ENCODE measurements at regions not wholly inside any gene's neighbourhood (a gene's known extent, or its start where the extent isn't known, plus 50 kb on each side); places are given as distances from the start of the nearest gene placed in this dataset.

- no peak for DNase-seq (ENCODE audit: low read depth in 2 of 2)
These were observed 78.6 kb downstream of the ZIC5 start for GRCh38 chr13:99892866-99893504.

GRCh38 chr13:99892196-99892613 is 79.4 kb downstream of the ZIC5 start:
- DNase-seq (ENCODE audit: low read depth in 2 of 2) = no peak

- DNase-seq (ENCODE audit: low read depth in 2 of 2) = no peak
These were observed 84.9 kb downstream of the ZIC5 start for GRCh38 chr13:99886706-99887105.

- DNase-seq (ENCODE audit: low read depth in 2 of 2) = no peak
These were observed 86.7 kb downstream of the ZIC5 start for GRCh38 chr13:99884913-99885312.

- no peak for DNase-seq (ENCODE audit: low read depth in 2 of 2)
These were observed 87.8 kb downstream of the ZIC5 start for GRCh38 chr13:99883805-99884204.

GRCh38 chr13:99878921-99879610 is 92.5 kb downstream of the ZIC5 start:
- DNase-seq (ENCODE audit: low read depth in 2 of 2) = no peak

- DNase-seq (ENCODE audit: low read depth in 2 of 2) = no peak
These were observed 94.9 kb downstream of the ZIC5 start for GRCh38 chr13:99876651-99877050.

- no peak for DNase-seq (ENCODE audit: low read depth in 2 of 2)
These were observed 96.2 kb downstream of the ZIC5 start for GRCh38 chr13:99875391-99875790.

- no peak for DNase-seq (ENCODE audit: low read depth in 2 of 2)
These were observed 97.6 kb downstream of the ZIC5 start for GRCh38 chr13:99873832-99874430.

- DNase-seq (ENCODE audit: low read depth in 2 of 2) = no peak
These were observed 98.4 kb downstream of the ZIC5 start for GRCh38 chr13:99873141-99873540.

- DNase-seq (ENCODE audit: low read depth in 2 of 2) = no peak
These were observed 100.2 kb downstream of the ZIC5 start for GRCh38 chr13:99871249-99871898.

- DNase-seq (ENCODE audit: low read depth in 2 of 2) = no peak
These were observed 101.0 kb downstream of the ZIC5 start for GRCh38 chr13:99870541-99870940.

- no peak for DNase-seq (ENCODE audit: low read depth in 2 of 2)
These were observed 101.7 kb downstream of the ZIC5 start for GRCh38 chr13:99869830-99870229.

GRCh38 chr13:99868767-99869166 is 102.8 kb downstream of the ZIC5 start:
- DNase-seq (ENCODE audit: low read depth in 2 of 2) = no peak

- no peak for DNase-seq (ENCODE audit: low read depth in 2 of 2)
These were observed 103.9 kb downstream of the ZIC5 start for GRCh38 chr13:99867535-99868257.

GRCh38 chr13:99866781-99867180 is 104.8 kb downstream of the ZIC5 start:
- no peak for DNase-seq (ENCODE audit: low read depth in 2 of 2)

- no peak for DNase-seq (ENCODE audit: low read depth in 2 of 2)
These were observed 106.1 kb downstream of the ZIC5 start for GRCh38 chr13:99865420-99865930.

- DNase-seq (ENCODE audit: low read depth in 2 of 2) = no peak
These were observed 107.0 kb downstream of the ZIC5 start for GRCh38 chr13:99864627-99864990.

GRCh38 chr13:99863789-99864626 is 107.6 kb downstream of the ZIC5 start:
- DNase-seq (ENCODE audit: low read depth in 2 of 2) = no peak

- no peak for DNase-seq (ENCODE audit: low read depth in 2 of 2)
These were observed 109.3 kb downstream of the ZIC5 start for GRCh38 chr13:99862244-99862643.

GRCh38 chr13:99861771-99862170 is 109.8 kb downstream of the ZIC5 start:
- DNase-seq (ENCODE audit: low read depth in 2 of 2) = no peak

All from stimulated activated CD8-positive, alpha-beta memory T cell treated with anti-CD3 and anti-CD28 coated beads, Interleukin-15, amount 100 ng/mL, for 48 hours (primary cell).